Activated CD4-positive, alpha-beta T cell treated with anti-CD3 and anti-CD28 coated beads, Interleukin-2, amount 10 ng/mL, durations not matched to agents 7 days and 5 days (primary cell): ENCODE measurements at regions not wholly inside any gene's neighbourhood (a gene's known extent, or its start where the extent isn't known, plus 50 kb on each side); places are given as distances from the start of the nearest gene placed in this dataset.
"Not testable (repeated sequence)": the region's sequence is repeated elsewhere in the genome, so short reads cannot be mapped to it uniquely, and the experiment has no call there.

Experiments used
- CTCF ChIA-PET: fragments of 350-600 bp; sonication (Branson Sonifier 250); formaldehyde crosslinking; loops from one replicate; lab custom pipeline; 2021; ENCODE audit warnings: antibody characterized with exemption; lab: Charles Lee
- POLR2A ChIA-PET: fragments of 350-600 bp; sonication (Branson Sonifier 250); formaldehyde crosslinking; loops from one replicate; lab custom pipeline; 2021; ENCODE audit warnings: antibody characterized with exemption; lab: Charles Lee
- DNase-seq: peaks from one replicate; pipeline ENCODE4 v3.0.0-alpha.2; 2020
- H3K27ac Mint-ChIP-seq: one replicate; pipeline ENCODE4 v1.8.0; 2021; ENCODE audit warnings: mild to moderate bottlenecking, moderate library complexity, mixed read lengths
- H3K27me3 Mint-ChIP-seq: one replicate; pipeline ENCODE4 v1.8.0; 2021; ENCODE audit warnings: mixed read lengths
- H3K36me3 Mint-ChIP-seq: one replicate; pipeline ENCODE4 v1.8.0; 2021; ENCODE audit warnings: low read depth, mixed read lengths
- H3K4me1 Mint-ChIP-seq: one replicate; pipeline ENCODE4 v1.8.0; 2021; ENCODE audit warnings: mixed read lengths
- H3K4me3 Mint-ChIP-seq: one replicate; pipeline ENCODE4 v1.8.0; 2021; ENCODE audit warnings: mild to moderate bottlenecking, moderate library complexity, mixed read lengths
- H3K9me3 Mint-ChIP-seq: one replicate; pipeline ENCODE4 v1.8.0; 2021; ENCODE audit warnings: mixed read lengths

- ChIA-PET CTCF (no interaction called here), POLR2A (no interaction called here)
- Mint-ChIP-seq H3K4me3 (no peak overlapping the region), H3K9me3 (peaks cover 45% of the 10 kb centered on the region), H3K27me3 (no peaks in the 10 kb centered on the region), H3K27ac (no peak overlapping the region), H3K36me3 (peaks cover 11% of the 10 kb centered on the region), H3K4me1 (no peaks in the 10 kb centered on the region)
- no peak for DNase-seq
These were observed 3900.0 kb upstream of the OR11H1 start for GRCh38 chr22:11627798-11628650.

GRCh38 chr22:11628651-11629511, 3899.1 kb upstream of the OR11H1 start:
- ChIA-PET POLR2A (no interaction called here), CTCF (no interaction called here)
- H3K36me3 Mint-ChIP-seq, result peaks cover 11% of the 10 kb centered on the region
- no peaks in the 10 kb centered on the region for H3K27me3 Mint-ChIP-seq
- no peaks in the 10 kb centered on the region for H3K4me1 Mint-ChIP-seq
- H3K9me3 Mint-ChIP-seq, result peaks cover 40% of the 10 kb centered on the region
- H3K27ac Mint-ChIP-seq, result no peak overlapping the region
- no peak overlapping the region for H3K4me3 Mint-ChIP-seq
- no peak for DNase-seq

GRCh38 chr22:11629661-11630385, 3898.2 kb upstream of the OR11H1 start:
- Mint-ChIP-seq H3K4me1 (no peaks in the 10 kb centered on the region), H3K27ac (no peak overlapping the region), H3K4me3 (no peak overlapping the region), H3K36me3 (peaks cover 11% of the 10 kb centered on the region), H3K9me3 (peaks cover 31% of the 10 kb centered on the region), H3K27me3 (no peaks in the 10 kb centered on the region)
- DNase-seq, result no peak
- POLR2A ChIA-PET, result no interaction called here
- CTCF ChIA-PET, result no interaction called here

GRCh38 chr22:11630386-11631084, 3897.5 kb upstream of the OR11H1 start:
- H3K4me1 Mint-ChIP-seq, POLR2A ChIA-PET, H3K27me3 Mint-ChIP-seq, H3K4me3 Mint-ChIP-seq, DNase-seq, CTCF ChIA-PET, H3K27ac Mint-ChIP-seq: not testable (repeated sequence)
- H3K9me3 Mint-ChIP-seq, result peaks cover 29% of the 10 kb centered on the region
- peaks cover 11% of the 10 kb centered on the region for H3K36me3 Mint-ChIP-seq
